NCI-H2107 treated with DMSO at 0.1 percent for 48 hours (cell line): ENCODE measurements at regions not wholly inside any gene's neighbourhood (a gene's known extent, or its start where the extent isn't known, plus 50 kb on each side); places are given as distances from the start of the nearest gene placed in this dataset.
"Not testable (repeated sequence)": the region's sequence is repeated elsewhere in the genome, so short reads cannot be mapped to it uniquely, and the experiment has no call there.

Experiments
- DNase-seq: peaks from one replicate; lab custom pipeline; 2025; ENCODE audit not compliant: unreplicated experiment; lab: John Stamatoyannopoulos, UW

DNA sequence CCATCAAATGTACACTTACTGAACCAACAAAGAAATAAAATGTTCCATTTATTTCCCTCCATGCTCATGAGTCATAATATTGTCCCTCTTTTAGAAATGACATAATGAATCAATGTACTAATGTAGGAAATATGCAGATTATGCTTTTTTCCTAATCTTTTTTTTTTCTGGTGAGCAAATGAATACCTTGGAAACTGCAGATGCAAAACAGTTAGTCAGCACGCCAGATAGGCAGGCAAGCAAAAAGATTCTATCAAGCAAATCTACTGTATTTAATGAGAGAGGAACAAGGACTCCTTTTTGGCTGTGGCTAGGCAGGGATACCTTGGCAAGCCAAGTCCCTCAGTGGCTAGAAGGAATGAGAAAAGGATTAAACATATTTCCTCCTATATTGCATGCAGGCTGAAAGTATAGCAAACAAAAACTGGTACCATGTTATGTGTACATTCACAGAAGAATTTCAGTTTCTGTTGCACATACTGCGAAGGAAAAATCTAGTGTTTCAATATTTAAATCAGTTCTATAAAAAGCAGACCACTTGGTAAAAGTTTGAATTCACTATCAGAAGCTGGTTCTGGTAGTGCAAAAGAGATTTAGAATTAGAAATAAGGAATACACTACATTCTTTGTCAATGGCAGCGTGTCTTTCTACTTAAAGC, 605.4 kb downstream of the TLE1 start:
- DNase-seq = no peak

DNA sequence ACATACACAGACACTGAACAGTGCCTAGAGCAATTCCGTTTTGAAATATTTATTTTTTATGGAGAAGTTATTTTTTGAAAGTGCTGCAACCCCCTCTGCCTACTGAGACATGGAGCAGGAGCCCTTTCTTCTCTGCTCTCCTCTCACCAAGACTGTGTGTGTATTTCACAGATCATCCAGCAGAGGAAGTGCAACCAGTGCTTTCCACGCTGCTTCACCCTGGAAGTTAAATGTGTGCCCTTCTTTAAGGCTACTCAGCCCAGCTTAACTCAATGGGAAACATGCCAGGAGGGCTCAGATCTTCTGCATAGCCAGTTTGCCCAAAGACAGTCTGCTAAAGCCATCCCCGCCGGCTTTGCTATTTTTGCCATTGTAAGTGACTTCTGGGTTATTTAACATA, 606.3 kb downstream of the TLE1 start:
- no peak for DNase-seq

DNA sequence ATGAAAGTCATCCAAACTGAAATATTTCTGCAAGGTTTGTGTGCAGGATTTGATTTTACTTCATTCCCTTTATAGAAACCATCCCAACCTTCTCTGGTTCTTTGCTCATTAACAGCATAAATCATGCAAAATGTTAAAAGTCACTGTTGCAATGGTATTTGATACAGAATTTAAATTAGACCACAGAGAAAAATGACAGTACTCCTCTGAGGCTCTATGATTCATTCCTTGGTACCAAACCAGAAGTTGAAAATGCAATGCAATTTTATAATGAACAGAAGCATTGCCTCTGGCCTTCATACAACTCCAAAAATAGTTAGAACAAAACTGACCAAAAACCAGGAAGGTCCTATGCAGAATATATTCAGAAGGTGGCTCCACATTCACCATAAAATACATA, 607.1 kb downstream of the TLE1 start:
- no peak for DNase-seq

DNA sequence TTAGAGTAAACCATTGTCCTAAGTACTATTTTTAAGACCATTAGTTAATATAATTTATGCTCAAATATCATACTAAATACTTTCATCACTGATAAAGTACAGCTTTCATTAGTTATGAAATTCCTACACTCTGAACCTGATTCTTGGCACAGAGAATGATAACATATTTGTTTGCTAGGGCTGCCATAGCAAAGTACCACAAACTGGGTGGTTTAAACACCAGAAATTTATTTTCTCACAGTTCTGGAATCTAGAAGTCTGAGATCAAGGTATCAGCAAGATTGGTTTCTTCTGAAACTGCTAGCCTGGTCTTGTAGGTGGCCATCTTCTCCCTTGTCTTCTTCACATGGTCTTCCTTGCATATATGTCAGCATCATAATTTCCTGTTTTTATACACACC, 608.4 kb downstream of the TLE1 start:
- DNase-seq = no peak

DNA sequence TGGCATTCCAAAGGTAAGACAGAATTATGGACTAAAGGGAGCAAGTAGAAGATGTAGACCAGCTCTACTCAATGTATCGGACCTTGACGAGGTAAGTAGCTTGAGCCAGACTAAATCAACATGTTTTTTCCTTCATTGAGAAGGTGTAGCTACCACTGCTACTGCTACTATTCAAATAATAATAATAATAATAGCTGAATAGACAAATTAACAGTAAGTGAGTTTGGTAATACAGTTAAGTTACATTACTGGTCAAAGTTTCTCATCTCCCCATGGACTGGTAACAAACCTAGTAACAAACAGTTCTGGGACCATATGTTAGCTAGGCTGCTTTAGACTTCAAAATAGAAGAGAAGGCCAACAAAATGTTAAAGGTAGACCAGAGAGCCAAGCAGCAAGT, 609.2 kb downstream of the TLE1 start:
- DNase-seq = no peak

DNA sequence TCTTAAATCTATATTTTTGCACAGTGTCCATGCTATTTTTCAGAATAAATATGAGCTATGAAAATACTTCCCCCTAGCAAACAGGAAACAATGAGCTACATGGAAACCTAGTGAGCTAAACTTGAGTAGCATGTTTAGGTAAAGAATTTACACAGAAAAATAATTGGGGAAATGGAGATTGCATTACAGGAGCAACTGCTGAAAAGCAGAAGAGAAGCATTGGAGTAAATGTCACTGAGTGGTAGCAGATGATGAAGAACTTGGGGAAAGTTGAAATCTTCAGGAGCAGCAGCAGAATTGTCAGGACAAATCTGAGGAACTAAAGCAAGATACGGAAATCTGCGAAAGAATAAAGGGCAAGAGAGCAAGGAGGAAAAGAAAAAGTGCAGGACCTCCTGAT, 610.3 kb downstream of the TLE1 start:
- no peak for DNase-seq

DNA sequence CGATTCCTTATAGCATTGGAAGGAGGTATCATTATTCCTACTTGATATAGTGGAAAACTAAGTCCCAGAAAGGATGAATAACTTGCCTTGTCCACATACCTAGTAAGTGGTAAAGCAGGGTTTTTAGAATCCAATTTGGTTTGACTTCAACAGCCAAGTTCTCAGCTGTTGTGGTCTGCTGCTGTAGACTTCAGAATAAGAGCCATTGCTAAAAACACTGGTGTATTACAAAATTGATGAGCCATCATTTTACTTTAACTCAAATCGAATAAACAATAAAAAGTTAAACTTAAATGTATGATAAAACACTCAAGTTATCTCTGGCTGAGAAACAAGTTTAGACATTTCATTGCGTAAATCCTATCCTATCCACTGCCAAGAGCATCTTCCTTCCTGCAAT, 610.8 kb downstream of the TLE1 start:
- no peak for DNase-seq

DNA sequence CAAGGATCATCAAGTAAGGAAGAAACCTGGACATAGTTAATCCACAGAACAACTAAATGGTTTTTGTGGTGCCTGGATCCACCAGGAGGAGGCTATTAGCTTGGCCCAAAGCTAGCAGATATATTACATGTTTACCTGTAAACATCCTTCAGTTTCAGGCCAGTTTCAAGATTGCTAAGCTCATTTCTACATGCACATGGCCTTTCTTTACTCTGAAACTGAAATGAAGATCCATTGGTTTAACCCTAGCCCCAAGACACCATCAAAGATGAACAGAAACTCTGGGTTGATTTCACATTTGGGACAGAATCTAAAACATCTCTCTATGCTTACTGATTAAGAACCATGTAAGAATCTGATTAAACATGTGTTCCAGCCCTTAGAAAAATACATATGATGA, 611.8 kb downstream of the TLE1 start:
- no peak for DNase-seq

DNA sequence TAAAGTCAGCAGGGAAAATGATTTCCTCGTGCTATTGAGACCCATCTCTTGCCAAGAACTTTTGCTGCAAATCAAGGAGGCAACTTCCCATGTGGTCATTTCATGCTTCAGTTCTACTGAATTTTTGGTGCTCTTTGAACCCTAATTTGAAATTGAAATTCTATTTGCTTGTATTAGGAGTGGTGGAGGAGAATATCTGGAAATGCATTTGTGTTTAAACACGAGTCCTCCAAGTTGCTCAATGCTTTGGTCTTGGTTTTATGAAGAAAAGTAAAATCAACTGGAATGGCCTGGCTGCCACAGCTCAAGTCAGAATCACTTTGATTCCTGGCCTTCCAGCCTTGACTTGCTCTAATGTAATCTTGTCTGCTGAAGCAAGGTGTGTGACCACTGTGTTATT, 613.2 kb downstream of the TLE1 start:
- no peak for DNase-seq

DNA sequence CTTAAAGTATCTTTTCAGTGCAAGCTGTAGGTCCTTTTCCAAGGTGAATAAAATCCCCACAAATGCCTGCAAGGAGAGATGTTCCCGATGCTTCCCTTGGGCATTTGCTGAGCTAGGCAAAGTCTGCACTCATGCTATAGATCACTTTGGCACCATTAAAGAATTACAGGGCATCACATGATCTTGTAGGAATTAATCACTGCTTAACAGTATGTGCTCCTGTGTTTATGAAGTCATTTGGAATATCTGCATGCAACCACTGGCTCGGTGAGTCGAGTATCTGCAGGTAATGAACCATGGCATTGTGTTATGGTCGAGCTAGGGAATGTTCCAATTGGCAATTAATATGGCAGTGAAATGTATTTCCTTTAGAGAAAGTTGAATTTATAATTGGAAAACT, 615.1 kb downstream of the TLE1 start:
- no peak for DNase-seq

DNA sequence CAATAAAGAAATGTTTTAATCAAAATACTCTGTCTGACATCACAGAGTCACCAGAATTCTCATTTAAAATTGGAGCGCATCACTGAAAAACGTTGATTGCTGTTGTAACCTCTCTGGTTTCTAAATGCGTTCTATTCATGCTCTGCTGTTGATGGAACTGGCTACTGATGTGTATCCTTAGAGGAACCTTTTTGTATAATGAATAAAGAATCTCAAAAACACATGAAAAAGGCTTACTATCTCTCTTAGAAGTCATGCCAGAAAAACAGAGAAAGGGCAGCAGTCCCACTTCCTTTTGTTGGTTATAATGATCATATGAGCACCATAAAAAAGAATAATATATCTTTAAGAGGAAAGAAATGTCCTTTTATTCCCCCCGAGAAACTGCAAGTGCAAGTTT, 615.5 kb downstream of the TLE1 start:
- no peak for DNase-seq

DNA sequence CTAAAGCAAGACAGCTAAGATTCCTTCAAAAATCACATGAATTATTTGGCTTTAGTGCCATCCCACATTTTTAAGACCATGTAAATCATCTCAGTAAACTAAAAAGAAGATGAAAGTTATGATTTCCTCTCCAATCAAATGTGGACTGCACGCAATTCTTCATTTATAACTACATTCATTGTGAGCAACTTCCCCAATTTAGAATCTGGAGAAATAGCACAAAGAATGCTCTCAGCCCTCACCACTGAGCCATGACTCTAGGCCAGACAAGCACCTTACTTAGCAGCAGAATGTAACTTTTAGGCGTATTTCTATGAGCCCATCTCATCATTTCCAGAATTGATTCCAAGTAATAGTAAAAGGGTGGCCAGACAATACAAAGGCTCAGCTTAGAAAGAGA, 616.6 kb downstream of the TLE1 start:
- no peak for DNase-seq

DNA sequence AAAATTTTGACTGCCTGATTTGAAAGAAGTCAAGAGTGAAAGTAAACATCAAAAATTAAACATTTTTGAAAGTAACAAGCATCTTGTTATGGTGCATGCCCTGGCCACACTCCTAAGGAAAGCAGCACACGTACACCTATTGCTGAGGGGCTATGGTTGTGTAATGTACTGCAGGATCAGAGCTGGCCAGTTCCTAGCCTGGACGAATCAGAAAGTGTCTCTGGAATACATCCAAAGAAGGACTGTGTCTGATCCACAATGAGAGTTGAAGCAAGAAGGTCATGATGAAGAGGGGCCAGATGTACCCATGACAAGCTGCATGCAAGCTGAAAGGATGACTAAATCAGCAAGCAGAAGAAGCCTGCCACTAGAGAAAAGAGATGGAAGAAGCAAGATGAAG, 618.2 kb downstream of the TLE1 start:
- DNase-seq = no peak

DNA sequence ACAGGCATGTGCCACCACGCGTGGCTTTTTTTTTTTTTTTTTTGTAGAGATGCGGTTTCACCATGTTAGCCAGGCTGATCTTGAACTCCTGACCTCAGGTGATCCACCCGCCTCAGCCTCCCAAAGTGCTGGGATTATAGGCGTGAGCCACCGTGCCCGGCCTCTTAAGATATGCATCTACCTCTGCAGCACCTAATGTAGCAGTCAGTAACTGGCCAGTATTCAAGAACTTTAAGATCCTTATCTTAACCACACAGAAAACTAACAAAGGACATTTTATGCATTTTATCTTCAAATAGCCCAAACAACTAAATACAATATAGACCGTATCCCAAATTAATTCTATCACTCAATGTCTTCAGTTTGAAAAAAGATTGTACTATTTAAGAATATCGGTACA, 618.7 kb downstream of the TLE1 start:
- no peak for DNase-seq

DNA sequence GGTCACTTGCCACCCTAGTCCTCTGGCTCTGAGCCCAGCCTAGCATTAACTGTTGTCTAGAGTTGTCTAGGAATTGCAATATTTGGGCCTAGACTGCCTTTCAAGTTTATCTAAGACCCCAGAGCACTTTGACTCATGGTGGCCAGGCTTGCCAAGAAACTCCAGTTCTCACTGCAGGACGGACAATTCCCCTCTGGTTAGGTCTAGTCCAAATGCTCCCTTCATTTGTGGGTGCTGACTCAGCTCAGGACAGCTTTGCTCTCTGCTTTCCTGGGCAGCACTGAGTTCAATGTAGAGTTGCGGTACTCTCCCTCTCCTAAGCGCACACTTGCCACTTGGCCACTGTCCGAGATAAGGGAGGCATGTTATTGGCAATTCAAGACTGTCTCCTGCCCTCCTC, 619.4 kb downstream of the TLE1 start:
- no peak for DNase-seq

DNA sequence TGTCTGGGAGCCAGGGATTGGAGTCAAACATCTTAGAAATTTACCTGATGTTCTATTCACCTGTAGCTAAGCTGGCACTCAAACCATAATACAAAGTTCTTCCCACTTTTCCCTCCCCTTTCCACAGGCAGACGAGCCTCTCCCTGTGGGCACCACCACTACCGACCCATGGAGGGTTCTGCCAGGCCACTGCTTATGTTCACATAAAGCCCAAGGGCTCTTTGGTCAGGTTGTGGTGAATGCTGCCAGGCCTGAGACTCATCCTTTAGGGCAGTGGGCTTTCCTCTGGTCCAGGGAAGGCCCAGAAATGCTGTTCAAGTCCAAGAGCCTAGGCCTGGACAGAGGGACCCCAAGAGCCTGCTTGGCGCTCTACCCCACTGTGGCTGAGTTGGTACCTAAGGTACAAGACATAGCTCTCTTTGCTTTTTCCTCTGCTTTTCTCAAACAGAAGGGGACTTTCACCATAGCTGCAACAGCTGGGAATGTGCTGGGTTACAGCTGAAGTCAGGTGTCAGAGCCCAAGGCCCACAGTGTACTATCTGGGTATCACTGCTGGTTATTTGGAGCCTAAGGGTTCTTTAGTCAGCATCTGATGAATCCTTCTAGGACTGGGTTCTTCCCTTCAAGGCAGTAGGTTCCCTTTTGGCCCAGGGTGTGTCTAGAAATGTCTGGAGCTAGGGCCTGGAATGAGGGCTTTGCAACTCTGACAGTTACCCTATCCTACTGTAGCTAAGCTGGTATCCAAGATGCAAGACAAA, 620.1 kb downstream of the TLE1 start:
- DNase-seq = no peak

DNA sequence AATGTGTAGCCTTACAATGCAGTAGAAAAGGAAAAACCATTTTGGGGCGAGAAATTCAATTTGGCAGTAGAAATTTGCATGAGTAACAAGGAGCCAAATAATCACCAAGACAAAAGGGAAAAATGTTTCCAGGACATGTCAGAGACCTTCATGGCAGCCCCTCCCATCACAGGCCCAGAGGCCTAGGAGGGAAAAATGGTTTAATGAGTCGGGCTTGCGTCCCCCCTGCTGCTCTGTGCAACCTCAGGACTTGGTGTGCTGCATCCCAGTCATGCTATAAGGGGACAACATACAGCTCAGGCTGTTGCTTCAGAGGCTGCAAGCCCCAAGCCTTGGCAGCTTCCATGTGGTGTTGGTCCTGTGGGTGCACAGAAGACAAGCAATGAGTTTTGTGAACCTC, 626.4 kb downstream of the TLE1 start:
- DNase-seq = not testable (repeated sequence)

DNA sequence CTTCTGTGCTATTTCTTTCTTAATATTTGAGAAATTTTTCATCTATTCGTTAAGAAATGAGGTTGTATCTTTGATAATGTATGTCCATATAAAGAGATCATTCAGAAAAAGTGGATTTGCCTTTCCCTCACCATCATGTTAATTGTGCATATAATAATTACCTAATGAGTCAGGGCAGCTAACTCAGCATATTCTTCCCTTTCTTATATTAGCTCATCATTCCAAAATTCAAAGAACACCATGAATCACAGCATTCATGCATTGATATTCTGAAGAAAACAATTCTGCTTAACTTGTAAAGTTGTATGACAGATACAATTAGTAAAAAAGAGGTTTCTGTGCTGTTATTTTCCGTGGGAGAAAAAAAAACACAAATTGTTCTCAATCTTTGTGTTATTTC, 630.6 kb downstream of the TLE1 start:
- DNase-seq = no peak

DNA sequence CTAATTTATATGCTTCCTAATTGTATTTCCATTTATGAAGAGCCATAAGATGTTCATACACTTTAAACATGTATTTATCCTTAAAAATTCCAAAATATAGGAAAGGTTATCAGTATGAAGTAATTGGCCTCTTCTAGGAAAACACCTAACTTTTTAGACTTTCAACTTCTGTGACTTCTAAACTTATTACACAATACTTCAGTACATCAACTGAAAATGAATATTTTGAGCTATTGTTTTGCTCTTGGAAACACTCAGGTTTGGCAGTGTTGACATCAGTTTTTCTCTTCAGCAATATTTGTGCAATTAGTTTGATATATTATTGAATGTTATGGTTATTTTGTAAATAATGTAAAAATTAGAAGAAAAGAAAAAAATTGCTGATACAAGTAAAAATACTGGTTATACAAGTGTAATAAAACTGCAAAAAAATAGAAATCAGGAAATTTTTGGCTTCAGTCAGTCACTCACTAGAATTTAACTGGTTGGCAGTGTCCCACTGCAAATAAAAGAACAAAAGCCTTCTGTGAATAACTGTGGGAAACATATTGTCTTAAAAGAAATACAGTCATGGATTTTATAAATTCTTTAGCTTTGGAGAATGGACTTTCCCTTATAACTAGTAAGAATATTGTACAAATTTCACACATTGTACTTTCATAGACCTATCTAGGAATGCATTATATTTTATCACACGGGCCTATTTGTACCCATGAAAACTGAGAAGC, 635.9 kb downstream of the TLE1 start:
- DNase-seq = no peak

DNA sequence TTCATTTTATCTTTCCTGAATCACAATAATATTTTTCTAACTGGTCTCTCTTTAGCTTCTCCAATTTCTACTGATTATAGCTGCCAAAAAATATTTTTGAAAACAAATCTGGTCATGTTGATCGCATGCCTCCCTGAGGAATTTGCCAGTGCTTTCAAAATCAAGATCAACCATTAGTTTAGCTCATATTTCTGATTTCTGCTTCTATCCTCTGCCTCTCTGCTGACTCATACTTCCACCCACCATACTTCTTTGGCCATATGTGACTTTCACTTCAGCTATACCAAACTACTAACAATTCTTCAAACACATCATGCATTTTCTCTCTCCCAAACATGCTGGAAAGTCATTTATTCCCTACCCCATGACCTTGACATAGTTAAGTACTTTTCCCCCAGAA, 636.5 kb downstream of the TLE1 start:
- DNase-seq = no peak

DNA sequence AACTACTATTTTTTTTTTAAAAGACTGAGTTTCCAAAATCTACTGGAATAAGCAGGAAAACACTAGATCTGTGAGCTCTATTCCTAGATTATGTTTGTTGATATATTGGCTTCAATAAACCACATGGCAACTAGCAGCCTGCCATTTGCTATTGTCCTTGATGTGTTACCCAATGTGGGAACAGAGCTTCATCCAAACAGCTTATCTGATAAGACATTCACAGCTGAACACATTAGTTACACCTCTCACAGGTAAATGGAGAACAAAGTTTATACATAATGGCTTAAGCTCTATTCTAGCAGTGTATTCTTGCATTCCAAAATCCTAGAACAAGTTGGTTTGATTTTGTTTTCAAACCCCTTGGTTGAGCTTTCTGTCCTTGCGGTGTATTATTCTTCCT, 642.1 kb downstream of the TLE1 start:
- no peak for DNase-seq

DNA sequence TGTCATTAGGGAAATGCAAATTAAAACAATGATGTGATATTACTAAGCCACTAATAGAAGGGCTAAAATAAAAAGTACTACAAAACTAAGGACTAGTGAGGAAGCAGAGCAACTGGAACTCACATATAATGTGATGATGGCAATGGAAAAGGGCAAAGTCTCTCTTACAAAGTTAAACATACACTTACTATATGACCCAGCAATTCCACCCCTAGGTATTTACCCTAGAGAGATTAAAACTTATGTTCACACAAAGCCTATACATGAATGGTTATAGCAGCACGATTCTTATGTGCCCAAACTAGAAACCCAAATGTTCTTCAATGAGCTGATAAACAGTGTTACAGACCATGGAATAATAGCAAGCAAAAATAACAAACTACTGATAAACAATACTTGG, 643.7 kb downstream of the TLE1 start:
- DNase-seq = no peak
